DOHH2 (cell line): ENCODE measurements at regions not wholly inside any gene's neighbourhood (a gene's known extent, or its start where the extent isn't known, plus 50 kb on each side); places are given as distances from the start of the nearest gene placed in this dataset.

Experiments used
- H3F3A ChIP-seq: fragments of 200-600 bp; sonication (generic), shearing (Covaris generic); 2 replicates; pipeline ENCODE4 v1.6.0; 2016; ENCODE audit warnings: antibody characterized with exemption, mild to moderate bottlenecking; ENCODE audit not compliant: control insufficient read depth, insufficient read depth
- H3K27ac ChIP-seq: fragments of 200-600 bp; sonication (generic); 2 replicates; pipeline ENCODE4 v1.5.1; 2014; ENCODE audit warnings: low read depth, mild to moderate bottlenecking, low read length, moderate library complexity
- H3K27me3 ChIP-seq: fragments of 200-600 bp; sonication (generic); 2 replicates; pipeline ENCODE4 v1.6.1; 2014; ENCODE audit warnings: mild to moderate bottlenecking, low read length, mixed read lengths; ENCODE audit not compliant: control insufficient read depth
- H3K36me3 ChIP-seq: fragments of 200-600 bp; sonication (generic); 2 replicates; pipeline ENCODE4 v1.6.1; 2014; ENCODE audit warnings: mild to moderate bottlenecking, low read length, moderate library complexity, mixed read lengths; ENCODE audit not compliant: control insufficient read depth
- H3K4me1 ChIP-seq: fragments of 200-600 bp; sonication (generic); 2 replicates; pipeline ENCODE4 v1.6.1; 2014; ENCODE audit warnings: mild to moderate bottlenecking, low read length, mixed read lengths; ENCODE audit not compliant: control insufficient read depth
- H3K4me2 ChIP-seq: fragments of 200-600 bp; sonication (generic); 2 replicates; pipeline ENCODE4 v1.6.0; 2014; ENCODE audit warnings: mild to moderate bottlenecking, low read length, moderate library complexity
- H3K4me3 ChIP-seq: fragments of 200-600 bp; sonication (generic); 2 replicates; pipeline ENCODE4 v1.5.1; 2014; ENCODE audit warnings: mild to moderate bottlenecking, low read length, mixed read lengths
- H3K79me2 ChIP-seq: fragments of 200-600 bp; sonication (generic); 2 replicates; pipeline ENCODE4 v1.6.1; 2014; ENCODE audit warnings: mild to moderate bottlenecking, low read length, mixed read lengths; ENCODE audit not compliant: control insufficient read depth
- H3K9me2 ChIP-seq: fragments of 200-600 bp; sonication (generic); replicated peaks from 2 replicates; pipeline ENCODE4 v1.6.1; 2014; ENCODE audit warnings: mild to moderate bottlenecking, low read length, mixed read lengths; ENCODE audit not compliant: control insufficient read depth
- H3K9me3 ChIP-seq: fragments of 200-600 bp; sonication (generic); 2 replicates; pipeline ENCODE4 v1.6.1; 2014; ENCODE audit warnings: antibody characterized with exemption, low read length, mixed read lengths; ENCODE audit not compliant: control insufficient read depth, insufficient read depth
- H4K20me1 ChIP-seq: fragments of 200-600 bp; sonication (generic); 2 replicates; pipeline ENCODE4 v1.6.0; 2014; ENCODE audit warnings: low read depth, mild to moderate bottlenecking, antibody characterized with exemption, low read length, moderate library complexity; ENCODE audit not compliant: control insufficient read depth, insufficient read depth
- CTCF ChIP-seq: fragments of 200-600 bp; sonication (generic); IDR thresholded peaks from one replicate; pipeline ENCODE4 v1.5.1; 2014; ENCODE audit warnings: antibody characterized with exemption, mild to moderate bottlenecking, low read depth, low read length; ENCODE audit not compliant: poor library complexity, severe bottlenecking
- EZH2phosphoT487 ChIP-seq: fragments of 200-600 bp; sonication (generic); IDR thresholded peaks from 2 replicates; pipeline ENCODE4 v1.6.1; 2017; ENCODE audit warnings: borderline replicate concordance, mild to moderate bottlenecking, antibody characterized with exemption, low read length, moderate library complexity, mixed read lengths

GRCh38 chr13:72403396-72404010 lies 323.9 kb downstream of the MZT1 start:
- TF ChIP-seq EZH2phosphoT487: no peak
- no peak for TF ChIP-seq CTCF
- H3F3A ChIP-seq: no peaks in the 10 kb centered on the region
- no peaks in the 10 kb centered on the region for H3K4me1 ChIP-seq
- no peak overlapping the region for H3K4me2 ChIP-seq
- no peaks in the 10 kb centered on the region for H3K9me3 ChIP-seq
- no peaks in the 10 kb centered on the region for H3K9me2 ChIP-seq
- no peaks in the 10 kb centered on the region for H3K36me3 ChIP-seq
- H4K20me1 ChIP-seq: no peaks in the 10 kb centered on the region
- H3K79me2 ChIP-seq: no peaks in the 10 kb centered on the region
- H3K27me3 ChIP-seq: no peaks in the 10 kb centered on the region
- H3K27ac ChIP-seq: no peak overlapping the region
- no peak overlapping the region for H3K4me3 ChIP-seq

- Histone ChIP-seq H3K9me2 (no peaks in the 10 kb centered on the region), H3K27me3 (no peaks in the 10 kb centered on the region), H3K9me3 (no peaks in the 10 kb centered on the region), H3K27ac (no peak overlapping the region), H3K4me3 (no peak overlapping the region), H4K20me1 (no peaks in the 10 kb centered on the region), H3K4me2 (no peak overlapping the region), H3K4me1 (no peaks in the 10 kb centered on the region), H3F3A (no peaks in the 10 kb centered on the region), H3K79me2 (no peaks in the 10 kb centered on the region), H3K36me3 (no peaks in the 10 kb centered on the region)
- no peak for TF ChIP-seq EZH2phosphoT487
- TF ChIP-seq CTCF: no peak
Observed at GRCh38 chr13:72400856-72401255, 326.6 kb downstream of the MZT1 start.

- Histone ChIP-seq H3K9me3 (no peaks in the 10 kb centered on the region), H3K4me3 (no peak overlapping the region), H3K27ac (no peak overlapping the region), H3K27me3 (no peaks in the 10 kb centered on the region), H3K9me2 (no peaks in the 10 kb centered on the region), H3K36me3 (no peaks in the 10 kb centered on the region), H3K4me1 (no peaks in the 10 kb centered on the region), H3F3A (no peaks in the 10 kb centered on the region), H3K79me2 (no peaks in the 10 kb centered on the region), H3K4me2 (no peak overlapping the region), H4K20me1 (no peaks in the 10 kb centered on the region)
- no peak for TF ChIP-seq CTCF
- no peak for TF ChIP-seq EZH2phosphoT487
Observed at GRCh38 chr13:72399351-72399750, 328.1 kb downstream of the MZT1 start.
